HG03139 (cell line): ENCODE measurements at regions not wholly inside any gene's neighbourhood (a gene's known extent, or its start where the extent isn't known, plus 50 kb on each side); places are given as distances from the start of the nearest gene placed in this dataset.

Source experiments
- ATAC-seq: cut with Tn5 transposase; IDR thresholded peaks from one replicate; pipeline ENCODE4 v1.9.1; 2021; ENCODE audit not compliant: unreplicated experiment

- no peak for ATAC-seq
Observed at GRCh38 chr2:107197594-107198294, 311.8 kb upstream of the ST6GAL2 start.

- no peak for ATAC-seq
Observed at GRCh38 chr2:107202962-107203591, 317.1 kb upstream of the ST6GAL2 start.

- no peak for ATAC-seq
Observed at GRCh38 chr2:107215401-107216350, 329.7 kb upstream of the ST6GAL2 start.

- ATAC-seq = no peak
Observed at GRCh38 chr2:107218208-107218607, 332.2 kb upstream of the ST6GAL2 start.

- no peak for ATAC-seq
Observed at GRCh38 chr2:107222466-107222865, 336.5 kb upstream of the ST6GAL2 start.

- no peak for ATAC-seq
Observed at GRCh38 chr2:107235491-107236254, 349.7 kb upstream of the ST6GAL2 start.

- no peak for ATAC-seq
Observed at GRCh38 chr2:107242811-107243210, 356.8 kb upstream of the ST6GAL2 start.

- no peak for ATAC-seq
Observed at GRCh38 chr2:107248932-107249331, 363.0 kb upstream of the ST6GAL2 start.

- ATAC-seq = no peak
Observed at GRCh38 chr2:107255744-107256143, 369.8 kb upstream of the ST6GAL2 start.

- no peak for ATAC-seq
Observed at GRCh38 chr2:107258531-107259407, 372.8 kb upstream of the ST6GAL2 start.

- no peak for ATAC-seq
Observed at GRCh38 chr2:107259408-107260195, 373.6 kb upstream of the ST6GAL2 start.

GRCh38 chr2:107263628-107264027, 377.7 kb upstream of the ST6GAL2 start:
- ATAC-seq = no peak

GRCh38 chr2:107264184-107264583, 378.2 kb upstream of the ST6GAL2 start:
- ATAC-seq = no peak

GRCh38 chr2:107266555-107266954, 380.6 kb upstream of the ST6GAL2 start:
- no peak for ATAC-seq

GRCh38 chr2:107267086-107267485, 381.1 kb upstream of the ST6GAL2 start:
- no peak for ATAC-seq

- no peak for ATAC-seq
Observed at GRCh38 chr2:107276034-107276433, 390.1 kb upstream of the ST6GAL2 start.

GRCh38 chr2:107278672-107279071, 392.7 kb upstream of the ST6GAL2 start:
- no peak for ATAC-seq

- no peak for ATAC-seq
Observed at GRCh38 chr2:107281637-107282036, 395.7 kb upstream of the ST6GAL2 start.

GRCh38 chr2:107282135-107282534, 396.2 kb upstream of the ST6GAL2 start:
- ATAC-seq = no peak
